ENCODE measurements at regions not wholly inside any gene's neighbourhood (a gene's known extent, or its start where the extent isn't known, plus 50 kb on each side); places are given as distances from the start of the nearest gene placed in this dataset.
A peak's percentile ranks its signal among the peaks of the same experiment; 100 is the strongest.

- Histone ChIP-seq H3K4me3 (ENCODE audit: insufficient read depth, low read depth, low read length) (no peak overlapping the region), H3K36me3 (ENCODE audit: control insufficient read depth, insufficient read depth, low read length) (no peaks in the 10 kb centered on the region), H3K27ac (ENCODE audit: insufficient read depth, low read depth, low read length, poor library complexity, severe bottlenecking) (no peak overlapping the region), H3K9me3 (ENCODE audit: control insufficient read depth, low read length) (no peaks in the 10 kb centered on the region), H3K4me1 (ENCODE audit: control insufficient read depth, insufficient read depth, low read length) (peaks cover 24% of the 10 kb centered on the region), H3K27me3 (ENCODE audit: control insufficient read depth, insufficient read depth, low read length, poor library complexity, severe bottlenecking) (no peaks in the 10 kb centered on the region)
- 52 to 72% methylated on average over 1 of the region's 1 CpG for WGBS, 2 experiments
Observed at GRCh38 chr2:88331239-88331638, 121.3 kb downstream of the FOXI3 start.

- peak overlapping the region; percentile 86 for H3K27ac ChIP-seq (ENCODE audit: insufficient read depth, low read depth, low read length, poor library complexity, severe bottlenecking)
Observed at GRCh38 chr2:88329815-88330603, 122.5 kb downstream of the FOXI3 start.

GRCh38 chr2:88321449-88322248 is 130.8 kb downstream of the FOXI3 start:
- Histone ChIP-seq H3K4me1 (ENCODE audit: control insufficient read depth, insufficient read depth, low read length) (peaks cover 25% of the 10 kb centered on the region), H3K4me3 (ENCODE audit: insufficient read depth, low read depth, low read length) (no peak overlapping the region), H3K36me3 (ENCODE audit: control insufficient read depth, insufficient read depth, low read length) (no peaks in the 10 kb centered on the region), H3K9me3 (ENCODE audit: control insufficient read depth, low read length) (no peaks in the 10 kb centered on the region), H3K27ac (ENCODE audit: insufficient read depth, low read depth, low read length, poor library complexity, severe bottlenecking) (no peak overlapping the region), H3K27me3 (ENCODE audit: control insufficient read depth, insufficient read depth, low read length, poor library complexity, severe bottlenecking) (no peaks in the 10 kb centered on the region)
- 42 to 52% methylated on average over 6 to 7 of the region's 7 CpGs for WGBS, 2 experiments

More at GRCh38 chr2:88329815-88330603, 122.5 kb downstream of the FOXI3 start:
- no peaks in the 10 kb centered on the region for H3K36me3 ChIP-seq (ENCODE audit: control insufficient read depth, insufficient read depth, low read length)
- H3K4me1 ChIP-seq (ENCODE audit: control insufficient read depth, insufficient read depth, low read length): peaks cover 24% of the 10 kb centered on the region
- 39% methylated on average over 8 of the region's 8 CpGs for WGBS, 2 experiments
- H3K9me3 ChIP-seq (ENCODE audit: control insufficient read depth, low read length): no peaks in the 10 kb centered on the region
- H3K27me3 ChIP-seq (ENCODE audit: control insufficient read depth, insufficient read depth, low read length, poor library complexity, severe bottlenecking): no peaks in the 10 kb centered on the region
- no peak overlapping the region for H3K4me3 ChIP-seq (ENCODE audit: insufficient read depth, low read depth, low read length)

- 58 to 68% methylated on average over 2 of the region's 2 CpGs for WGBS, 2 experiments
- H3K36me3 ChIP-seq (ENCODE audit: control insufficient read depth, insufficient read depth, low read length): no peaks in the 10 kb centered on the region
- H3K27ac ChIP-seq (ENCODE audit: insufficient read depth, low read depth, low read length, poor library complexity, severe bottlenecking): peak overlapping the region; percentile 8
Observed at GRCh38 chr2:88320076-88320773, 132.3 kb downstream of the FOXI3 start.

GRCh38 chr2:88318956-88319330 is 133.6 kb downstream of the FOXI3 start:
- Histone ChIP-seq H3K4me1 (ENCODE audit: control insufficient read depth, insufficient read depth, low read length) (peaks cover 25% of the 10 kb centered on the region), H3K27me3 (ENCODE audit: control insufficient read depth, insufficient read depth, low read length, poor library complexity, severe bottlenecking) (no peaks in the 10 kb centered on the region), H3K36me3 (ENCODE audit: control insufficient read depth, insufficient read depth, low read length) (no peaks in the 10 kb centered on the region), H3K9me3 (ENCODE audit: control insufficient read depth, low read length) (no peaks in the 10 kb centered on the region), H3K4me3 (ENCODE audit: insufficient read depth, low read depth, low read length) (no peak overlapping the region), H3K27ac (ENCODE audit: insufficient read depth, low read depth, low read length, poor library complexity, severe bottlenecking) (no peak overlapping the region)
- WGBS, 2 experiments: 93 to 96% methylated on average over 5 of the region's 5 CpGs

More at GRCh38 chr2:88320076-88320773, 132.3 kb downstream of the FOXI3 start:
- H3K4me1 ChIP-seq (ENCODE audit: control insufficient read depth, insufficient read depth, low read length): peaks cover 25% of the 10 kb centered on the region
- H3K9me3 ChIP-seq (ENCODE audit: control insufficient read depth, low read length): no peaks in the 10 kb centered on the region
- no peak overlapping the region for H3K4me3 ChIP-seq (ENCODE audit: insufficient read depth, low read depth, low read length)
- H3K27me3 ChIP-seq (ENCODE audit: control insufficient read depth, insufficient read depth, low read length, poor library complexity, severe bottlenecking): no peaks in the 10 kb centered on the region

GRCh38 chr2:88318071-88318955 is 134.2 kb downstream of the FOXI3 start:
- Histone ChIP-seq H3K4me3 (ENCODE audit: insufficient read depth, low read depth, low read length) (no peak overlapping the region), H3K27ac (ENCODE audit: insufficient read depth, low read depth, low read length, poor library complexity, severe bottlenecking) (no peak overlapping the region), H3K4me1 (ENCODE audit: control insufficient read depth, insufficient read depth, low read length) (peaks cover 25% of the 10 kb centered on the region), H3K27me3 (ENCODE audit: control insufficient read depth, insufficient read depth, low read length, poor library complexity, severe bottlenecking) (no peaks in the 10 kb centered on the region), H3K9me3 (ENCODE audit: control insufficient read depth, low read length) (no peaks in the 10 kb centered on the region), H3K36me3 (ENCODE audit: control insufficient read depth, insufficient read depth, low read length) (no peaks in the 10 kb centered on the region)
- 94 to 95% methylated on average over 4 of the region's 5 CpGs for WGBS, 2 experiments

GRCh38 chr2:88310787-88311186 is 140.6 kb downstream of the THNSL2 start:
- H3K27me3 ChIP-seq (ENCODE audit: control insufficient read depth, insufficient read depth, low read length, poor library complexity, severe bottlenecking): no peaks in the 10 kb centered on the region
- 88 to 100% methylated on average over 1 of the region's 1 CpG for WGBS, 2 experiments
- H3K4me3 ChIP-seq (ENCODE audit: insufficient read depth, low read depth, low read length): no peak overlapping the region
- H3K9me3 ChIP-seq (ENCODE audit: control insufficient read depth, low read length): no peaks in the 10 kb centered on the region
- H3K27ac ChIP-seq (ENCODE audit: insufficient read depth, low read depth, low read length, poor library complexity, severe bottlenecking): no peak overlapping the region
- no peaks in the 10 kb centered on the region for H3K4me1 ChIP-seq (ENCODE audit: control insufficient read depth, insufficient read depth, low read length)
- no peaks in the 10 kb centered on the region for H3K36me3 ChIP-seq (ENCODE audit: control insufficient read depth, insufficient read depth, low read length)

- Histone ChIP-seq H3K4me3 (ENCODE audit: insufficient read depth, low read depth, low read length) (no peak overlapping the region), H3K27ac (ENCODE audit: insufficient read depth, low read depth, low read length, poor library complexity, severe bottlenecking) (no peak overlapping the region), H3K27me3 (ENCODE audit: control insufficient read depth, insufficient read depth, low read length, poor library complexity, severe bottlenecking) (no peaks in the 10 kb centered on the region), H3K4me1 (ENCODE audit: control insufficient read depth, insufficient read depth, low read length) (no peaks in the 10 kb centered on the region), H3K9me3 (ENCODE audit: control insufficient read depth, low read length) (no peaks in the 10 kb centered on the region), H3K36me3 (ENCODE audit: control insufficient read depth, insufficient read depth, low read length) (no peaks in the 10 kb centered on the region)
Observed at GRCh38 chr2:88307817-88308216, 137.7 kb downstream of the THNSL2 start.

GRCh38 chr2:88303865-88304264 is 133.7 kb downstream of the THNSL2 start:
- Histone ChIP-seq H3K4me1 (ENCODE audit: control insufficient read depth, insufficient read depth, low read length) (no peaks in the 10 kb centered on the region), H3K27ac (ENCODE audit: insufficient read depth, low read depth, low read length, poor library complexity, severe bottlenecking) (no peak overlapping the region), H3K36me3 (ENCODE audit: control insufficient read depth, insufficient read depth, low read length) (no peaks in the 10 kb centered on the region), H3K4me3 (ENCODE audit: insufficient read depth, low read depth, low read length) (no peak overlapping the region), H3K9me3 (ENCODE audit: control insufficient read depth, low read length) (no peaks in the 10 kb centered on the region), H3K27me3 (ENCODE audit: control insufficient read depth, insufficient read depth, low read length, poor library complexity, severe bottlenecking) (no peaks in the 10 kb centered on the region)
- WGBS, 2 experiments: 90 to 94% methylated on average over 3 of the region's 3 CpGs
